HG02588 (cell line): ENCODE measurements at regions not wholly inside any gene's neighbourhood (a gene's known extent, or its start where the extent isn't known, plus 50 kb on each side); places are given as distances from the start of the nearest gene placed in this dataset.

Source experiments
- ATAC-seq: cut with Tn5 transposase; IDR thresholded peaks from one replicate; pipeline ENCODE4 v1.9.1; 2021; ENCODE audit warnings: mild to moderate bottlenecking, moderate library complexity; ENCODE audit not compliant: unreplicated experiment

DNA sequence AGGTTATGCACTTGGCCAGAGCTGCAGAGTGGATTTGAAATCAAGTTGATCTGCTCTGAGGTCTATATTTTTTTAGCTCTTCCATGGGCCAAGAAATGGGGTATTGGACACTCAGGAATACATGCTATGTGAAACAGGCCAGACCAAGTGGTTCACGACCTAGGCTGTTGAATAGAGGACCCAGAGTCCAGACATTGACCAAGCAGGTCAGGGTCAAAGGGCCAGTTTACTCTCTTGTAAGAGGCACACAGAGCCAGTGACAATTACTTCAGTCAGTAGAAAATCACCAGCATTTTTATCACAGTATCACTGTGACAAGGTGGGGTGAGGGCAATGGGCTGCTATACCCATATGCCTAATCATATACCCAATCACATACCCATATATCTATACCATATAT lies 320.6 kb upstream of the RORA start:
- ATAC-seq = no peak

DNA sequence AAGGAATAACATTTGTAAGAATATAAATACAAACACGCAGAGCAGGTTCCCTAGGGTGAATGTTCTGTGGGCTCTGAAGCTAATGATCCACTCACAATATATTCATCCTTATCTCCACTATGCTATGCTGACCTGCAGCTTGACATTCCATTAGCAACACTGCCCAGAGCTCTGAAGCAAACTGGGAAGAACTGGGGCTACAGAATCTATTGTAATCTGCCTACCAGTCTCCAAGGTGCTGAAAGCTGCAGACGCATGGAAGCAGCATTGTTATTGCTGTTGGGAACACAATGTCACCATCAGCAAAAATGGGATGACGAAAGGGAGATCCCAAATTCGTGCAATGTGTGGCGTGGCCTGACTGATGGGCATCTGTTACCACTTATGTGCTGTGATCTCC lies 316.7 kb upstream of the RORA start:
- ATAC-seq = no peak

DNA sequence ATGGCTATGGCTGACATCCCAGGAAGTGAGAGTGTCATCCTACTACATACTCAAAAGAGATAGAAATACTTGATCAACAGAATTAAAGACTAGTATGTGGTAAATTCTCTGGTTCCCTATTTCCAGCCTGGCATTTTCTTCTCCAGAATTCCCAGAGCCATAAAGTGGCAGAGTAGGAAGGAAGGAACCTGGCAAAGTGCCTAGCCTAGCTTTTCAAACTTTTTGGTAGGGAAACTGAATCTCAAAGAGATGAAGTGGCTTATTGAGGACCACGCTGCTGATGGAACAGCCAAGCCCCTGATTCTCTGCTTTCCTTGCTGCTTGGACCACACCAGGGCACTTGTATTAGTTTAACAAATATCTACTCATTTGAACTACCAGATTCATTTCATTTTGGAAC lies 312.4 kb upstream of the RORA start:
- no peak for ATAC-seq

DNA sequence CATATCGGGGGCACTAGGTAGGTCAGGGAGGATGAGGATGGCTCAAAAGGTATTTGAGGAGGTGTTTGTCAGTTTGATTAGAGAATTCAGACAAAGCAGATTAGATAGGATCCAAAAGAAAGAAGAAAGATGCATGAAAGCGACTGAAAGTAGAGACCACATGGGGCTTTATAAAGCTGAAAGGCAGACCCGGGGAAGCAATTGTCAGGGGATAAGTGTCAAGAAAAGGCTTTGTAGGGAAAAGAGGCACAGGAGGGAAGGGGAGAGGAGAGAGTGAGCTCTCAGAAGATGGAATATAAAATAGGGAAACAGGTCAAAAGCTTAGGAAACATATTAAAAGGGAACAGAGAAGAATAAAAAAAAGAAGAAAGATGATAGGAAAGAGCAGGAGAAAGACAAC lies 308.2 kb upstream of the RORA start:
- ATAC-seq = no peak

DNA sequence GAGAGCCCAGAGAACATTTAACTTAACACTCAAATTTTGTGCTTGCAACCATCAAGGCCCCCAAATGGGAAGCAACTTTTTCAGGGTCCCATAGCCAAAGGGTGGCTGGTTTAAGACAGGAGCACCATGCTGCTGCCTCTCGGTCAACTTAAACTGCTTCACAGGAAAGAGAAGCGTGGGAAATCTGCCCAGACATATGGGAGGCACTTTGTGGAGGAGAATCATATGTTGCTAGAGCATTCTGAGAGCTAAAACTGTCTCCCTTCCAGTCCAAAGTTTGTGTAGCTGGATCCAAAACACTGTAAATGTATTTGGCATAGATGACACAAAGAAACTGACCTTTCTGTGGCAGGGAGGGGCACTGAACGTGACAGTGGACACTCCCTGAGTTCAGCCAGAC lies 305.9 kb upstream of the RORA start:
- no peak for ATAC-seq

DNA sequence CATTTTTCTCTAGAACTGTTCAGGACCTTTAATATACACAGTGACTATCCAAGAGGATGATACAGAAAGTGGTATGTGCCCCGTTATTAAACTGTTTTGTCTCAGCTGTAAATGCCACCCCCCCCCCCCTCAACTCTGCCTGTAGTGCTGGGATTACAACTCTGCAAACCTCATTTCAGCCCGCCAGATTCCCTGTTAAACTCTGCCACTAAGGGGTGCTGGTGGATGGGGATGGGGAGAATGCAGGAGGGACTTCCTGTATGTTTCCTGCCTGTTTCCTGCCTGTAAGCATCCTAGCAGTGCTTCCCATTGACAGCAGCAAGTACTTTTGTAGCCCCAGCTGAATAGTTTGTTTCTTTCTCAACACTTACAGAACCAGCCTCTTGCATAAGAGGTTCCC lies 301.7 kb upstream of the RORA start:
- no peak for ATAC-seq

DNA sequence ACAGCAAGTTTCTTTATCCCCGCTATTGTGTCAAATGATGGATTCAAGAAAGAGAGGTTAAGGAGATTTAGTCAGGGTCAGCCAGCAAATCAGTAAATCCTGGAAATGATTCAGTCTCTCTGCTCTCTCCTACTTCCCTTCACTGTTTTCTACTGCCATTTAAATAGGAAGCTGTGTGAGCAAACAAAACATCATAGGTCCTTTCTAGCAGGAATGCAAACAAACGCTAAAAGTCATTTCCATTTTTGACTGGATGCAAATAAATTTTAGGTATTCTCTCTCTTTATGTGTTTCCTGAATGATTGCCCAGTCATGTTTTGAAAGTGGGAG lies 299.4 kb upstream of the RORA start:
- no peak for ATAC-seq

DNA sequence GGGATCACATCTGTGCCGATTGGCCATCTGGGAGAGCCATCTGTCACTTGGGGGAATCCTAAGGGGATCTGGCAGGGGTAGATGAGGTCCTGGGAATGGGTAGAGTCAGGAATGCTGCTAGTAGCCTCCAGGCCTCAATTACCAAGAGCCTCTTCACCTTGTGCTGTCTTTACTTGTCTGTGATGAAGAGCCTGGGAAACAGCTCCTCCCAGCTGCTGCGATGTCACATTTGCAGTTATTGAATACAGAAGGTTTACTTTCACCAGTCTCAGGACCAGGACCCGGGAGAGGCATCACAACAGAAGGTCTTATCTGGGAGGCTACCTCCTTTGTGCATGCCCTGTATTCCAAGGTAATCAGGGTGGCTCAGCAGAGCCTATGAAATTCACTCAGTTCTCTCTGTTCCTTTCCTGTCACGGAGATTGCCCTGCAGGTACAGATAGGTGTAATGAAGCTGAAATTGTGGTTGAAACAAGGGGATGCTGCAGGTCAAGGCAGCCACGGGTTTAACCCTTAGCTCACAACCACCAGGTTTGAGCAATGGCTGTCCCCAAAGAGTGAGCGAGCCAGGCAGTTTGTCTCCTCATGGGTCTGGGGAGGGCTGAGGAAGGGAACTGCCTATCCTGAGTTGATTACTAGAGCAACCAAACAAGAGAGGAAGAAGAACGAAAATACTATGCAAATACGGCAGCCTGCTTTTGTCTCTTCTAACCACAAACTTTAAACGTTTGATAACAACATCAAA lies 298.9 kb upstream of the RORA start:
- no peak for ATAC-seq

DNA sequence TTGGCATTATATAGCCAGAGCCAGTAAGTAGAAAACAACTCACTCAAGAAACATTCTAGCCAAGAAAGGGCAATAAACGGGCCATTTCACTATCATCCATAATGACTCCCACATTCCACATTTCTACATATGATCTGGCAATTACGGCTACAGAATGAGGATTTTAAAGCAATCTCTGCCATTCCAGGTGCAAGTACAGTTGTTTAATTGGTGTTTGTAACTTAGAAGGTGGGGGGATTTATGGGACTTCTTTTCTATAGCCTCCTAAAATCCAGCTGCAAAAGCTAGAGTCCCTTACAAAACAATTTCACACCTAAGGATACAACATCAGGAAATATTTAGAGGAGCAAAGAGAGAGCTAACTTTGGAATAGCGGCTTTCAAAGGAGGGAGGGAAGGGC lies 295.4 kb upstream of the RORA start:
- no peak for ATAC-seq

DNA sequence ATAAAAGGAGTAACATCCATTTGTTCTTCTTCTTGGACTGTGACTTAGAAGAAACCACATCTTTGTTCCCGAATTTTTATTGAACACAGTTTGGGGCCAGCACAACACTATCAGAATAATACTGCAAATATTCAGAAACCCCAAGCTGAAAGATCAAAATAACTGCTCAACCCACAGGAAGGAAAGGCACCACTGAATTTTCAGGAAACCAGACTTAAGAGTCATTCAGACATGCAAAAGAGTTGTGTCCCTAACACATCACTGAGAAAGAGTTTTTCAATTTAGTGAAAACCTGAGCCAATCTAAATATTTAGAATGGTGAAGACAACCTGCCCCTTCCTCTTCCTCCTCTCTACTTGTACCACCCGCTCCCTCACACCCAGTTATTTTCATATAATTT lies 295.0 kb upstream of the RORA start:
- no peak for ATAC-seq

DNA sequence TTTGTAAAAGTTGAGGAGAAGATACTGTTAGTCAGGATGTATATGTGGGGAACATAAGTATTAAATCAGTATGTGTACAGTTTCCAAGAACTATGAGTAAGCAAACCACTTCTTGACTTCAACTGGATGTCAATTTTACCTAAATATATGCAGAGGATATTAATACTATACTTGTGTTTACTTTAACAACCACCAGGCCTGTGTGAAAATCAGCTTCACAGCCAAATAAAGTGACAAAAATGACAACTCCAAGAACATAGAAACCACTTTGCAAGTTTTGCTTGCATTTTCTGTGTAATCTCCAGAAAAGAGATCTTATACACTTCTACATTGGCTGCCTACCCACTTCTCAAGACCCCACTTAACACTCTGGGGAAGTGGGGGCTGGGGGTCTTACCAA lies 293.3 kb upstream of the RORA start:
- ATAC-seq = no peak

DNA sequence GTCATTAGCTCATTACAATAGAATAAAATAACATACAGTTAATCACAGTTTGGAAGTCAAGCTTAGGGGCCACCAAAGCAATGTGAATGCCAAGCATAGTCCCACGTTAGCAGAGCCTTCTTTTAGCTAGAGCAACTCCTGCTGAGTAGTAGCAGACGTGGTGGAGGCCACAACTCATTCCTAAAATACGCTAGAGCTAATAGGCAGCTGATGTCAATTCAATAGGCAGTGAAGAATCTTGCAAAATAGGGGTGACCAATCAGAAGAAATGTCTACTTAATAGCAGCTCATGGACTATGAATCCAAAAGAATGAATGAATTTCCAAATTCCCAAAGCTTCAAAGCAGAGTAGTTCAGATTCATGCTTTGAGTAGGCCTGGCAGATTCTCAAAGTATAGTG lies 292.9 kb upstream of the RORA start:
- ATAC-seq = no peak

DNA sequence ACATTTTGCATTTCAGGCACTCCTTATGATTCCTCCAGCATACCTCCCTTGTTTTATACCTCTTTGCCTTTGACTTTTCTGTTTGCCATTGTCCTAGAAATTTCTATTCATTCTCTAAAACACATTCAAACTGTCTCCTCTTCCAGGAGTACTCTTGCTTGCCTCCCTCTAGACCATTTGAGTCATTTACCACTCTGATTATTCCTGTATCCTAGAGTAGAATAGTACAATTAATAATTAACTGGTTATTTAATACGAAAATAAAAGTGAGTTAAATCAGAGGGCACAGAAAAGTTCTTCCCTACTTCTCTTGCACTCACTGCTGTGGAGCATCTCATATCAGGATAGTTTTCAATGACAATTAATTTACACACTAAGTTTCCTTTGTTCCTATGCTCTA lies 290.2 kb upstream of the RORA start:
- ATAC-seq = no peak

DNA sequence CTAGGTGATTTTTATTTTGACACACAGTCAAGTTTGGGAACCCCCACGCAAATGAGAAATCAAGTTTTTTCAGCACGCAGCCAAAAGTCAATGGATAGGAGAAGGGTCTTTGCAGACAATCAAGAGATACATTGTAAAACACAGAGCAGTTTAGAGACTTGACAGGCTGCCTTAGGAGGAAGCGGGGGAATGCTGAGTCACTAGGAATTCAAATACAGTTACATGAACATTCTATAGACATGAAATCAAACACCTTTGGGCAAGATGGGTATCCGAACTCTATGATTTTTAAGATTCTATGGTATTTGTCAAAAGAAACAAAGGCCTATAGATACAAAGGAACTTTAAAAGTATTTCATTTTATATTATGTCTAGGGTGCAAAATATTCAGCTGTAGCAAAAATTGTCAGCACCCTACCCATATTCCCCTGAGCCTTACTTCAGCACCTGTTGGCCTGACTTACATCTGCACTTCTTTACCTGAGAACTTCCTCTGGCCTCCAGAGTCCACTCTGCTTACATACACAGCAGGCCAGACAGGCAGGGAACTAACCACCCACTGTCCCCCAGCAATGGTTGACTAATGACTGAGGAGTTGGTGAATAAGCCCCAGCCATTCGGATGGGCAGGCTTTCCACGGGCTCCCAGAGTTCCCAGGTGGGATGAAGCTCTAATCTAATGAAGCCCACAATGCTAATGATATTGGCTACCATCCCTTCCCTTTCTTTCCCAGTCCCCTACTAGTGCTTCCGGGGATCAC lies 289.3 kb upstream of the RORA start:
- ATAC-seq = no peak

DNA sequence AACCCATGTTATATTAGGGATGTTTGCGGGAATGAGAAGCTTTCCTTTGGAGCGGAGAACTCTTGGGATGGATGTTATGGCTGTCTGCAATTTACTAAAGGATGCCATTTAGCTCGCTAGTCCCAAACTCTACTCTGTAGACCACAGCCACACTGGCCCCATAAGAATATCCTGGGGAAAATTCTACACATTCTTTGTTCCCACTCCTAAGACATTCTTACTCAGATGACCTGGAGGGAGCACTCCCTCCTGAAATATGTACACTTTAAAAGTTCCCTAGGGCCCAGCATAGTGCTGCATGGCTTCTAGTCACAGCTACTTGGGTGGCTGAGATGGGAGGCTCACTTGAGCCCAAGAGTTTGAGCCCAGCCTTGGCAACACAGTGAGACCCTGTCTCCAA lies 288.7 kb upstream of the RORA start:
- no peak for ATAC-seq

DNA sequence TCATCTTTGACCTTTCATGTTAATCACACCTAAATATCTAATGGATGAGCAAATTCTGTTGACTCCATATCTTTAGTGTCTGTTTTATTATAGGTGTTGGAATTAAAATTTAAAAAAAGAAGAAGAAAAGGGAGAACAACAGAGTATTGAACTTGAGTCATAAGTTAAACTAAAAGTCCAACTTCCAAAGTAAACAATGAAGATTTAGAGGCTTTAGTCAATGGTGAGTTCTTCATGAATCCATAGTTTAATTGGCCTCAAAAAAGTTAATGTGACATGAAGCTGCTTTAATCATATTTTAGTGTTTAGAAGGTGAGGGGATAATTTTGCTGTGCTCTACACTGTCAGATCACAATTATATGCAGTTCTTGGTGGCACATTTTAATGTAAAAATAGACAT lies 288.2 kb upstream of the RORA start:
- no peak for ATAC-seq

DNA sequence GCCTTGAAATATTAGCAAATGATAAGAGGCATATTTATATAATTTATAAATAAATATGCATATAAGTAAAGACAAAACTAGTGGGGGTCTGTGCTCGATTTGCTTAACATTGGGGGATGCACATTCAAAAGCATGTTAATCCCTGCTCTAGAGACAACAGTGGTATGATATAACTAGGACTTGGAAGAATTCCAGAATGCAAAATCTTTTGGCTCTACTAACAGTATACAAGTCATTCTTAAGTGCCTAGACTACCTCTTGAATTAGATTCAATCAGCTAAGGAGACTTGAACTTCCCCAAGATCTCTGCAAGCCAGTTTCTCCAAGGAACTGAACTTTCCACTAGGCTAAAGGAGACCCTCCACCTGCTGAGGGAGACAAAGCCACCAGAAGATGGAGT lies 282.7 kb upstream of the RORA start:
- ATAC-seq = no peak

DNA sequence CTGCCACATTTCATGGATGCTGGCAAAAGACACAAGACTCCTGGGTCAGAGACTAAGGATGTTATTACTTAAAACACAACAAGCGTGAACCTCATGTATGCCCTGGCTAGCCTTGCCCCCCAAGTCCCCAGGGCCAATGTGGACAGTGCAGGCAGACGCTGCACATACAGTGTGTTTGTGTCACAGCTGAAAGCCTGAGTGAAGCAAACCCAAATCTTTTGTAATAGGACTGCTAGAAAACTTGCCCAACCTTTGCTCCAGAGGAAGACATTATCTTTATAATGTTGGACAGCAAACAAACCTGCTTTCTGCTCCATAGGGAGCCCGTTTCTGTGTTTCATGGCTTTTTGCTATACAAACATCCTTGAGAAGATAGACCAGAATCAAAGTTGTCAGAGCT lies 282.0 kb upstream of the RORA start:
- ATAC-seq = no peak

DNA sequence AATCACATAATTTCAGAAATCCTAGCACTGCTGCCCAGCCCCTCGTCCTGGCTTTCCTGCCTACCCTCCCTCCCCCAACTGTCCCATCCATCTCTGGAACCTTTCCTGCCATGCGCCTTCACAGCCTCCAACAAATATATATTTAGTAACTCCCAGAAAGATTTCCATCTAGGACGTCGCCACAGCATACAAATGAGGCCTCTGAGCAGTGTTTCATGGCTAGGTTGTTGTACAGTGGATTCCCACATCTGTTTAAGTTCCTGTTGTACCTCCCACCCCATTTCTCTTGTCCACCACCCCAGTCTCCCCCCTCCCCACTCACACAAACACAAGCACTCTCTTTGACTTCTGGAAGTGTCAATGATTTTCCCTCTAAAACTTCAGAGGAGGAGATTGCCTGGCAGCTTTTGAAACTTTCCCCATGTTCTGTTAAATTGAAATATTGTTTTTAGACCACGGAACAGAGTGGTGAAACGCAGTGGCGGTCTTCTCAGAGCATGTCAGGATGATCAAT lies 280.3 kb upstream of the RORA start:
- no peak for ATAC-seq

DNA sequence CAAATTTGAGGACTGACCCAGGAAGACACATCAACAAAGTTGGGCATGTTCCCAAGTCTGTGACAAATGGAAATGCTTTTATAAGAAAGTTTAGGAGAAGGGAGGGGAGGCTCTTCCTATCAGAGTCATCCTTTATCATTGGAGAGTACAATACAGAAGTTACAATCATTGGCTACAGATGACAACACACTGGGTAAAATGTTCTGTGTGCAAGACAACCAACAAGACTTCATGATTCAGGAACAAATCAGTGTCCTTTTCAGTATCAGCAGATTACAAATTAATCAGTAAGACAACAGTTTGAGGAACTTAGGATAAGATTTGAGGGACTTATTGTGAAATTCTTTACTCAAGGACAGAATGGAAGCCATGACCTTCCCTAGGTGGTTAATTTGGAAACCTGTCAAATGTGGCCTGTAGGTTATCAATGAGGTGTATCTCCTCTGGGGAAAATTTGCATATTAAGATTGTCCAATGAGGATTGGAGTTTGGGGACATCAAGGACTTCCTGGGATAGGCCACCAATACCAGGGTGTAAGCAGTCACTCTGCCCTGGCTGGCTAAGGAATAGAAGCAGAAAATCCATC lies 274.4 kb upstream of the RORA start:
- no peak for ATAC-seq

DNA sequence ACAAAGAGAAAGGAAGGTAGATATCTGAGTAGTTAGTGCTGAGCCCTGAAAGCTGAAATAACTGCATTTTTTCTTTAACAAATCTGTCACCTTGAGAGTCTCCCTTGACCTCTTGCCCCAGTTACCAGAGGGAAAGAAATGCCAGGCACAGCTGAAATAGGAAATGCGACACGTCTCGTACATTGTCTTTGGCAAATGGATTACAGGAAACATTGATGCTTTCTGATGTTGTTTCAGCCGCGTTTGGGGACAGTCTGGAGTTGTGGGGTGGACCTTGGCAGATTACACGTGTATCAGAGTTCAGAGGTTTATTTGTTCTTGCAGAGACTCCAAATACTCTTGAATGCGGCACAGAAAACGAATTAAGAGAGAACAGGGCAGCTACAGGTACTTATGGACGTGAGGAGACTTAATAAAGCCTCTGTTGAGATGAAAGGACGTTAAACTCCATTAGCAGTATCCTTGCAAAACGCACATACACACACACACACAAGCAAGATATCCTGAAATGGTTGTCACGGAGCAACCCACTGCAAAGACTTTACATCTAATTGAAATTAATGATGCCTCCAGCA lies 272.8 kb upstream of the RORA start:
- ATAC-seq = no peak
